Heart left ventricle (tissue), 16 donors: ENCODE measurements at regions not wholly inside any gene's neighbourhood (a gene's known extent, or its start where the extent isn't known, plus 50 kb on each side); places are given as distances from the start of the nearest gene placed in this dataset.
"Not testable (repeated sequence)": the region's sequence is repeated elsewhere in the genome, so short reads cannot be mapped to it uniquely, and the experiment has no call there.

Experiments
- ATAC-seq, 4 donors: fragments of 200-7000 bp; cut with Tn5 transposase; one replicate each; pipeline ENCODE4 v1.9.1; 2020 to 2022; ENCODE audit warnings: moderate library complexity in 4 of 4, mild to moderate bottlenecking in 3 of 4, moderate number of reproducible peaks in 1 of 4
- DNase-seq, 5 donors: peaks; one replicate each; pipeline ENCODE4 v3.0.0-alpha.2; 2020
- H3K27ac ChIP-seq, 12 donors: fragments of 200-600 bp; sonication (generic) in 4 of 12; one replicate each; pipeline versions ENCODE4 v1.5.0 to v1.8.0; 2016 to 2022; ENCODE audit warnings: mild to moderate bottlenecking in 2 of 12
- H3K27me3 ChIP-seq, 9 donors: fragments of 200-600 bp; sonication (generic) in 2 of 9; one replicate each; pipeline versions ENCODE4 v1.5.1 to v1.8.0; 2016 to 2022; ENCODE audit warnings: mild to moderate bottlenecking in 3 of 9
- H3K36me3 ChIP-seq, 9 donors: fragments of 200-600 bp; sonication (generic) in 2 of 9; one replicate each; pipeline versions ENCODE4 v1.5.0 to v1.8.0; 2018 to 2022; ENCODE audit warnings: mild to moderate bottlenecking in 2 of 9
- H3K4me1 ChIP-seq, 12 donors: fragments of 200-600 bp; sonication (generic) in 4 of 12; one replicate each; pipeline versions ENCODE4 v1.5.0 to v1.8.0; 2016 to 2022; ENCODE audit warnings: mild to moderate bottlenecking in 3 of 12
- H3K4me3 ChIP-seq, 12 donors: fragments of 200-600 bp; sonication (generic) in 4 of 12; one replicate each; pipeline versions ENCODE4 v1.5.0 to v1.8.0; 2017 to 2022; ENCODE audit warnings: mild to moderate bottlenecking in 9 of 12, moderate library complexity in 4 of 12
- H3K9me3 ChIP-seq, 12 donors: fragments of 200-600 bp; sonication (generic) in 4 of 12; one replicate each; pipeline versions ENCODE4 v1.5.0 to v1.8.0; 2016 to 2022; ENCODE audit warnings: mild to moderate bottlenecking in 1 of 12
- POLR2A ChIP-seq, 2 donors: fragments of 450-650 bp; IDR thresholded peaks; one replicate each; pipeline ENCODE4 v1.6.1; 2017; ENCODE audit warnings: antibody characterized with exemption in 2 of 2, mild to moderate bottlenecking in 2 of 2, moderate library complexity in 2 of 2
- WGBS, 4 donors: extraction: QIAGEN DNeasy Blood & Tissue Kit in 2 of 4; methylation state at CpG; one replicate each; pipeline versions ENCODE4 v1.1.5 to v1.1.7; 2013 to 2018; 5-methylcytosine and 5-hydroxymethylcytosine counted together
- intact Hi-C, 10 donors: fragments of 100-400 bp; cut with DNase I; formaldehyde crosslinking; loops; one replicate each; pipeline versions ENCODE4 v1.11.1 to v1.14.2; 2022
- TF ChIP-seq, protein P1 (sequence below), 12 donors: fragments of 200-600 bp; sonication (generic) in 4 of 12; IDR thresholded peaks; one replicate each; pipeline versions ENCODE4 v1.5.0 to v1.8.0; 2018 to 2022; ENCODE audit warnings: antibody characterized with exemption in 12 of 12, mild to moderate bottlenecking in 5 of 12
- donor health status: ischemic (EF 13 %, LVEDD 7.1; RV severe dilation, severe dysfunction).
- donor health status: healthy with polysubstance abuse.
- donor health status: DM: no; HTN: yes; CAD: no.
- donor health status: DM: no; HTN: no; CAD: no.
- donor health status: ischemic (EF 25% LVEDD 6.9; RV normal size, moderate dysfunction).
- donor health status: ischemic (EF 25% LVEDD 5.7; RV mildly dilated, moderate dysfunction).
- donor health status: healthy.
- donor health status: DM: yes; HTN: yes; CAD: no.
- donor health status: ischemic (EF 35%, LVEDD 5.7; RV mildly dilated, moderate dysfunction).
- donor health status: nonischemic (EF 11% LVEDD 7.7; RV severe dilation, severe dysfunction).
- donor health status: DM: yes; HTN: yes; CAD: no.
- donor health status: PGD.
- donor health status: ischemic (EF 29% LVEDD 5.4; RV normal size, mild dysfunction).
- donor health status: nonischemic (EF 23%, LVEDD 6.1; RV moderate dilation, normal function).

GRCh38 chr16:86078121-86078600 lies 179.2 kb downstream of the IRF8 start:
- H3K27ac ChIP-seq: peak overlapping the region in 1 of 12 donors; percentile 83
- TF ChIP-seq, protein P1, sequence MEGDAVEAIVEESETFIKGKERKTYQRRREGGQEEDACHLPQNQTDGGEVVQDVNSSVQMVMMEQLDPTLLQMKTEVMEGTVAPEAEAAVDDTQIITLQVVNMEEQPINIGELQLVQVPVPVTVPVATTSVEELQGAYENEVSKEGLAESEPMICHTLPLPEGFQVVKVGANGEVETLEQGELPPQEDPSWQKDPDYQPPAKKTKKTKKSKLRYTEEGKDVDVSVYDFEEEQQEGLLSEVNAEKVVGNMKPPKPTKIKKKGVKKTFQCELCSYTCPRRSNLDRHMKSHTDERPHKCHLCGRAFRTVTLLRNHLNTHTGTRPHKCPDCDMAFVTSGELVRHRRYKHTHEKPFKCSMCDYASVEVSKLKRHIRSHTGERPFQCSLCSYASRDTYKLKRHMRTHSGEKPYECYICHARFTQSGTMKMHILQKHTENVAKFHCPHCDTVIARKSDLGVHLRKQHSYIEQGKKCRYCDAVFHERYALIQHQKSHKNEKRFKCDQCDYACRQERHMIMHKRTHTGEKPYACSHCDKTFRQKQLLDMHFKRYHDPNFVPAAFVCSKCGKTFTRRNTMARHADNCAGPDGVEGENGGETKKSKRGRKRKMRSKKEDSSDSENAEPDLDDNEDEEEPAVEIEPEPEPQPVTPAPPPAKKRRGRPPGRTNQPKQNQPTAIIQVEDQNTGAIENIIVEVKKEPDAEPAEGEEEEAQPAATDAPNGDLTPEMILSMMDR (IDR thresholded peaks at IDR 0.05): no peak
- TF ChIP-seq POLR2A (IDR thresholded peaks at IDR 0.05): no peak
- ATAC-seq (no peak), DNase-seq (no peak)
- no peak overlapping the region for H3K4me3 ChIP-seq
- H3K36me3 ChIP-seq: no peaks in the 10 kb centered on the region
- H3K9me3 ChIP-seq: no peaks in the 10 kb centered on the region
- no peaks in the 10 kb centered on the region for H3K4me1 ChIP-seq
- peaks cover 0 to 47% (median 6%) of the 10 kb centered on the region in 9 donors for H3K27me3 ChIP-seq
- intact Hi-C loops: no loop called here
- WGBS, 4 donors: 84 to 95% (median 88%) methylated on average over 12 to 18 of the region's 18 CpGs

DNA sequence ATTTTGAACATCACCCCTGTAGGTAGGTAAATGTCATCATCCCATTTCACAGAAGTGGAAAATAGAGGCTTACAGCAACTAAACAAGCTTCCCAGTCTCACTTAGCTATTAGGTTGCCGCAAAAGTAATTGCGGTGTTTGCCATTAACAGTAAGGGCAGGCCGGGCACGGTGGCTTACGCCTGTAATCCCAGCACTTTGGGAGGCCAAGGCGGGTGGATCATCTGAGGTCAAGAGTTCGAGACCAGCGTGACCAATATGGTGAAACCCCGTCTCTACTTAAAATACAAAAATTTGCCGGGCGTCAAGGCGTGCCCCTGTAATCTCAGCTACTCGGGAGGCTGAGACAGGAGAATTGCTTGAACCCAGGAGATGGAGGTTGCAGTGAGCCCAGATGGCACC lies 179.7 kb downstream of the IRF8 start:
- H3K27me3 ChIP-seq: peaks cover 0 to 51% (median 10%) of the 10 kb centered on the region in 9 donors
- H3K9me3 ChIP-seq, DNase-seq, intact Hi-C loops, H3K36me3 ChIP-seq, H3K4me3 ChIP-seq, ATAC-seq, H3K4me1 ChIP-seq: not testable (repeated sequence)
- 94 to 97% (median 97%) methylated on average over 13 of the region's 13 CpGs for WGBS, 4 donors
- peak overlapping the region in 1 of 12 donors; percentile 83 for H3K27ac ChIP-seq

GRCh38 chr16:86079255-86079885 lies 180.4 kb downstream of the IRF8 start:
- ATAC-seq: no peak
- Histone ChIP-seq H3K27me3 (peaks cover 0 to 54% (median 10%) of the 10 kb centered on the region in 9 donors), H3K4me1 (no peaks in the 10 kb centered on the region), H3K9me3 (no peaks in the 10 kb centered on the region), H3K27ac (no peak overlapping the region), H3K4me3 (no peak overlapping the region), H3K36me3 (no peaks in the 10 kb centered on the region)
- TF ChIP-seq POLR2A (IDR thresholded peaks at IDR 0.05): no peak
- TF ChIP-seq, protein P1 (IDR thresholded peaks at IDR 0.05): no peak
- intact Hi-C loops: no loop called here
- WGBS, 4 donors: 84 to 90% (median 87%) methylated on average over 15 of the region's 15 CpGs
- no peak for DNase-seq

- intact Hi-C loops: loop anchor here in 1 of 10 donors (10.0 kb wide), 1 partner anchor 314 kb away; no protein-coding TSS in a partner anchor
- TF ChIP-seq, protein P1 (IDR thresholded peaks at IDR 0.05): no peak
- TF ChIP-seq POLR2A (IDR thresholded peaks at IDR 0.05): no peak
- 61 to 70% (median 65%) methylated on average over 11 to 13 of the region's 13 CpGs for WGBS, 4 donors
Measured at GRCh38 chr16:86080131-86080875, 181.3 kb downstream of the IRF8 start.

More at GRCh38 chr16:86080131-86080875, 181.3 kb downstream of the IRF8 start:
- no peaks in the 10 kb centered on the region for H3K9me3 ChIP-seq
- peaks cover 0 to 60% (median 10%) of the 10 kb centered on the region in 9 donors for H3K27me3 ChIP-seq
- no peaks in the 10 kb centered on the region for H3K4me1 ChIP-seq
- H3K27ac ChIP-seq: no peak overlapping the region
- H3K36me3 ChIP-seq: no peaks in the 10 kb centered on the region
- no peak for ATAC-seq
- H3K4me3 ChIP-seq: no peak overlapping the region
- DNase-seq: no peak
